Breast epithelium (tissue), 3 donors: ENCODE measurements at regions not wholly inside any gene's neighbourhood (a gene's known extent, or its start where the extent isn't known, plus 50 kb on each side); places are given as distances from the start of the nearest gene placed in this dataset.

Experiments
- CTCF ChIP-seq, 3 donors: fragments of 450-650 bp; IDR thresholded peaks; one replicate each; pipeline ENCODE4 v1.5.1; 2016 to 2017; ENCODE audit warnings: antibody characterized with exemption in 3 of 3, mild to moderate bottlenecking in 3 of 3, moderate library complexity in 3 of 3
- POLR2A ChIP-seq: fragments of 450-650 bp; IDR thresholded peaks from one replicate; pipeline ENCODE4 v1.6.1; 2016; ENCODE audit warnings: antibody characterized with exemption, mild to moderate bottlenecking, moderate library complexity

GRCh38 chr11:23023319-23023718 is 163.0 kb upstream of the CCDC179 start:
- no peak for TF ChIP-seq POLR2A
- no peak for TF ChIP-seq CTCF (IDR thresholded peaks at IDR 0.05)
